NCI-H1930 (cell line): ENCODE measurements at regions not wholly inside any gene's neighbourhood (a gene's known extent, or its start where the extent isn't known, plus 50 kb on each side); places are given as distances from the start of the nearest gene placed in this dataset.

ENCODE experiments used
- DNase-seq, 2 experiments: peaks; one replicate each; lab custom pipeline; 2025; lab: John Stamatoyannopoulos, UW

DNA sequence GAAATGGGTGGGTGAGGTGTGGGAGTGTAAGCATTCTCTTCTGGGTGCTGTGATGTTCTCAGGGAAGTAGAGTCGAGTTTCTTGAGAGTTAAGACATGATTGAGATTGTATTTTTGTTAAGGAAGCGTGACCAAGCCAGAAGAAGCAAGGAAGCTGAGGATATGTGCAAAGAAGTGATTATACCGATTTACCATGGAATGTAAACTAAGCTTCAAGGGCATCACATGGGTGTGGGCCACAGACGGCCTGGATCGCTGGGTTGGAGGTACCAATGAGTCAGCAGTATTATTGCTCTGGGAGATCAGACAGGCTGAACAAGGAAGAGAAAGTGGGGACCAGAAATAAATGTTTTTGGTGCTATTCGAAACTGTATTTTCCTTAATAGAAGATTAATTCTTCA is 184.1 kb upstream of the GMDS start:
- no peak for DNase-seq

DNA sequence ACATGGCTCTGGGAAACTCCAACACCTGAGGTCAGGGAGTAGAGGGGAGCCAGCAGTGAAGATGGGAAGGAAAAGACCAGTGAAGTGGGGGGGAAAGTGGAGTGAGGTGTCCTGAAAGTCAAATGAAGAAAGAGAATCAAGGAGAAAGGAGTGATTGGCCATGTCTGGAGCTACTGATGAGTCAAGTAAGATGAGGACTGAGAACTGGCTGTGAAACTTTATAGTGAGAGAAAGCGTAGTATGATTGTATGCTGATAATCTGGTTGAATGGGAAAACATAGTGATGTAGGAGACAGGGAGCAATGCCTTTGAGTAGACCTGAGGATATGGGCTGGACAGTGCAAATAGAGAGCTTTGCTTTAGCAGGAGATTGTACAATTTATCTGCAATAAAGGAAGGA is 183.6 kb upstream of the GMDS start:
- no peak for DNase-seq

DNA sequence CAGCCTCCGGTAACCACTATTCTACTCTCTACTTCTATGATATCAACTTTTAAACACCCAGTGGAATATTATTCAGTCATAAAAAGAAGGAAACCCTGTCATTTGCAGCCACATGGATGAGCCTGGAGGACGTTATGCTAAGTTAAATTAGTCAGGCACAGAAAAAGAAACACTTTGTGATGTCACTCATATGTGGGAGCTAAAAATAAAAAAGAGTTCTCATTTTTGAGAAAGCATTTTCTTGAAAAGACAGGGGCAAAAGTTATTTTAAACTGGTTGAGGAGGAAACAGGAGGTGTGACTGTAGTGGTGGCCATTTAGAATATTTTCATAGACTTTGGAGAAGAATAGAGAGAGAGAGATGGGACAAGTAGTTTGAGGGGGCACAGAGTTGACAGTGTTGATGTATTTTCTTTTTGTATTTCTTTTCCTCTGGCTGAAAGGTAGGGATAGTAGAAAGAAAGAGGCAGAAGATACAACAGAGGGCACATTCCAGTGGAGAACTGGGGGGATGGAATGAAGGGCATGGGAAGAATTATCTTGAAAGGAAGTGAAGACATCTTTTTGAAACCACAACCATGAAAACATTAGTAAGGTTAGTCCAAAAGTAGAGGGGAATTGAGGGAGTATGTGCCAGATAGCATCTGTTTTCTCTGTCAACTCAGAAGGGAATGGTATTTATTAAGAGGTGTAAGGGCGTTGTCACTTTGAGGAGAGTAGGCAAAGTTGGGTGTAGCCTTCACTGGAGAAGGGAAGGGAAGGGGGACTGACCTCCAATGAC is 181.3 kb upstream of the GMDS start:
- DNase-seq: no peak

GRCh38 chr6:2416128-2416712 is 170.8 kb upstream of the GMDS start:
- DNase-seq: no peak

- no peak for DNase-seq
Measured at GRCh38 chr6:2414885-2415547, 169.6 kb upstream of the GMDS start.

DNA sequence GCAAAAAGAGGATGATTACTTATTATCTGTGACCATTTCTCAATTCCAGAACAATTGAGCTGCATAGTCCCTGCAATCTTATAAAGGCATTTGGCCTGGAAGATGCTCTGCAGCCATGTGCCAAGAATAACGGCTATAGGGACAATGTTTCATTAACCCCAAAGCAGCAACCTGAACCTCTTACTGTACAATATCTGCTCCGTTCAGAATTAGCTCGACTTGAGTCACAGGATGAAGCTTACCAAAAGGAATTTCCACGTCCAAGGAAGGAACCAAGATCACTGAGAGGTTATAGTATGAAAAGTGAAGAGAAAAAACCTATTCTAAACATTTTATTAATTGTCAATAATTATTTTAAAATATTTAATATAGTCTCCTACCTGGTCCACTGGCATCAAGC is 167.3 kb upstream of the GMDS start:
- DNase-seq: no peak

GRCh38 chr6:2410656-2411380 is 165.4 kb upstream of the GMDS start:
- no peak for DNase-seq

GRCh38 chr6:2407525-2407924 is 162.1 kb upstream of the GMDS start:
- no peak for DNase-seq

GRCh38 chr6:2404211-2404929 is 159.0 kb upstream of the GMDS start:
- DNase-seq: no peak

- DNase-seq: no peak
Measured at GRCh38 chr6:2403546-2403945, 158.1 kb upstream of the GMDS start.

DNA sequence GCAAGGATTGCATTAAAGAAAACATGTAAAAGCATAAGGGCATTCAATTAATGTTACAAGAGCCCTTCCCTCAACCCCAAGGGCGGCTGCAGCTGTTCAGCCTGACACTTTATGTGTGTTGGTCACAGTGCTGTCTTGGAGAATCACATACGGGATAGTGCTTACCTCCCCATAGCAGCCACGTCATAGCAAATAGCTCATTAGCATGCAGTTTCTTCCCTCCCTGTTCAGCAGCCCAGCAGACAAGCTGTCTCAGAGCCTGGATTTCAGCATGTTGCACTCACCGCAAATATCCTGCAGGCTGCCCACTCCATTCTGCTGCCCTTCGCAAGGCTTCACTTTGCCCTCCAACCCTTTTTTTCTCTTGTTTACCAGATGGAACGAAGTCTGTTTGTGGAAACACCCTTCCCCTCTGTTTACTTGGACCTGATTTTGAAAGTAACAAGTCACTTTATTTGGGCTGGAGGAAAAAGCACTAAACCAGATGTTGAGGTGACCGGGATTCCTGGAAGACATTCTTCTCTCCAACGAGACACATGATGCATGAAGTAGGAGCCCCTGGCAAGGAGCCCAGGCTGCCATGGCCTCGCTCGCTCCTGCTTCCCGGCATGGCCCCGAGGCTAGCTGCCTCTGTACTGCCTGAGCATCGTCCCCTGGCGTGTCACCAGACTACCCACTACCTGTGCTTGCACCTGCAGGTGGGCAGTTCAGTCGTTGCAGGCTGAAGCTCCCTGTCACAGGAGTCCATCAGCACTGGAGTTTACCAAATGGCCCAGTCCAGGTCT is 151.6 kb upstream of the GMDS start:
- DNase-seq: no peak

- DNase-seq: no peak
Measured at GRCh38 chr6:2396042-2396657, 150.7 kb upstream of the GMDS start.

- DNase-seq: no peak
Measured at GRCh38 chr6:2388554-2389324, 143.3 kb upstream of the GMDS start.

DNA sequence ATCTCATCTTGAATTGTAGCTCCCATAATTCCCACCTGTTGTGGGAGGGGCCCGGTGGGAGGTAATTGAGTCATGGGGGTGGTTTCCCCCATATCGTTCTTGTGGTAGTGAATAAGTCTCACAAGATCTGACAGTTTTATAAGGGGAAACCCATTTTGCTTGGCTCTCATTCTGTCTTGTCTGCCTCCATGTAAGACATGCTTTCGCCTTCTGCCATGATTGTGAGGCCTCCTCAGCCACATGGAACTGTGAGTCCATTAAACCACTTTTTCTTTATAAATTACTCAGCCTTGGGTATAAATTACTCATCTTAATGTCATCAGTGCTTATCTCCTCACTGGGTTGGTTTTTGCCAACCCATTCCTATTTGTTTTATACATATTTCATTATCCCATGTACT is 142.0 kb upstream of the GMDS start:
- no peak for DNase-seq

GRCh38 chr6:2385471-2385983 is 140.1 kb upstream of the GMDS start:
- DNase-seq: no peak

DNA sequence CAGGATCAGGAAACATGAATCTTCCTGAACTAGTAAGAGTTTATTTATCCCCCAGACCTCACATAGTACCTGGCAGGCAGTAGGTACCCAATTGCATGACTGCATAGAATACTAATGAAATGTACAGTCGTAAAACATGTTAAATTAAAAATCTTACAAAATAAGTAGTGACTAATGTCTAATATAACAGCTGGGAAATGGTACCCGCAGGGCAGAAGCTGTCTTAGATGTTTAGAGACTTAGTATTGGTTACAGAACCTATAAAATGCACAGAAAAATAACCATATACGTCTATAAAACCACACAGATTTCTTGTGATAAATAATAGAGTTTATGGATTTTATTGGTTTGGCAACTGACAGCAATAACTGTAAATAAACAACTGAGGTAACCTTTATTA is 139.1 kb upstream of the GMDS start:
- DNase-seq: no peak

DNA sequence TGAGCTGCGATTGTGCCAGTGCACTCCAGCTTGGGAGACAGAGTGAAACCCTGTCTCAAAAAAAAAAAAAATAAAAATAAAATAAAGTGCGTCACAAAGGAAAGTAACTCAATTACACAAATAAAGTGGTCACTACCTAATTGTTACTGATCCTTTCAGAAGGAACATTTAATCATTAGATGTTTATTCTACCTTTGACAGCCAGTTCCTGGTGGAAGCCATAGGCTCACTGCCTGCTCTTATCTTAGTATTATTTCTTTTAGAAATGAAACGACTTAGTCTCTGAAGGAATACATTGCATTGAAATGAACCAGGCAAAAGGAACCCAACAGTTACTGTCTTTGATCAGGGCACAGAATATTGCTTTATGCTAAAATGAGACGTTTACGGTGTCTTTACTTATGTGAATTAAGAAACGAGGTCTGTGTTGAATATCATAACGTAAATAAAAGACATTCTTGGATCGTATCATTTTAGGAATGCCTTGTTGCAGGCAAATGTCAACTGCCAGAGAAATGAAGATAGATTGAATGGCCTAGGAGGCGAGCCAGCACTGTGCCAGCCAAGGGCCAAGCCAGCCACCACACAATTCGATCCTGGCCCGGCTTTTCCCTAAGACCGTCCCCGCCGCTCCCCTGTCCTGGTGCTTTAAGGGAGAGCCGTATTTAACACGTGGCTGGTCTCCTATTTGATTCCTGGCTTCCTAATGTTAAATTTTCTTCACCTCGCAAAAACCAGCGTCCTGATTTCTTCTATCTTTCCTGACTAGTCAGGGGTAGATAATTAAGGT is 136.7 kb upstream of the GMDS start:
- DNase-seq: no peak

DNA sequence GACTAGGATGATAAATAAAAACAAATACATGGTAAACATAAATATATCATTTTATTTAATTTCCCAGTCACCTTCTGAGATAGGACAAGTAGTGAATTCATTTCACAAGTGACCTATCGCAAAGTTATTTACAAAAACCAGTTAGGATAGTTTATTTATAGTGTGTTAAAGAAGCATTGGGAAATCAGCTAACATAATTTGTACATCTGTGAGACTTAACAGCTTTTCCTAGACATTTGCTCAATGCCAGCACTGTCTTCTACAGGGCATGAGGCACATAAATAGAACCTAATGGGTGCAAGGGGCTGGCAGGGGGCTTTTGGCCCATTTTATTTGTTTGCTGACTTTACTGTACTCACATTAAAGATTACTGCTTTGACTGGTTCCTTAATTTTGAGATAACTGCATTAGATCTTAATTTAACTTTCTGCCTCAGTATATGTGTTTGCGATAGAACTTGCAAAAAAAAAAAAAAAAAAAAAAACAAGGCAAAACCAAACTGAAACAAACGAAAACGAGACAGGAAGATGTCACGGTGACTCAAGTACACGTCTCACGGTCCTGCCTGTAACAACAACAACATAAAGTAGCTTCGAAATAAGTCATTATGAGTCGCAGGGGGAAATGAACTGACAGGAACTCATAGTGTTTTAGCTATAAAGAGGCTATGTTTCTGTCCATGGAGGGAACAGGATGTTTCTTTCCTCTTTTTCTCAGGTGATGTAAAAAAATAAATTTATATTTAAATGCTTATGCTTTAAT is 133.7 kb upstream of the GMDS start:
- no peak for DNase-seq
